ENCODE measurements at regions not wholly inside any gene's neighbourhood (a gene's known extent, or its start where the extent isn't known, plus 50 kb on each side); places are given as distances from the start of the nearest gene placed in this dataset.

GRCh38 chr4:123953566-123953965 lies 557.0 kb downstream of the SPRY1 start:
- no peak for TF ChIP-seq CTCF (IDR thresholded peaks at IDR 0.05; ENCODE audit: insufficient read depth, low read depth, low read length)
- POLR2A ChIA-PET, result no interaction called here
- DNase-seq (ENCODE audit: low read depth), result no peak
- Histone ChIP-seq H3K4me3 (ENCODE audit: low read depth, low read length) (no peak overlapping the region), H3K27me3 (ENCODE audit: control insufficient read depth, insufficient read depth, low read length) (no peaks in the 10 kb centered on the region), H3K36me3 (ENCODE audit: control insufficient read depth, insufficient read depth, low read length) (no peaks in the 10 kb centered on the region)
- CTCF ChIA-PET, result interaction anchor here (0.7 kb wide), 1 partner anchor 69 kb away, joined by 3 read pairs; no protein-coding TSS in a partner anchor

- no peak for TF ChIP-seq CTCF (IDR thresholded peaks at IDR 0.05; ENCODE audit: insufficient read depth, low read depth, low read length)
- H3K4me3 ChIP-seq (ENCODE audit: low read depth, low read length), result no peak overlapping the region
- DNase-seq (ENCODE audit: low read depth), result no peak
- H3K27me3 ChIP-seq (ENCODE audit: control insufficient read depth, insufficient read depth, low read length), result no peaks in the 10 kb centered on the region
- ChIA-PET POLR2A (no interaction called here), CTCF (interaction anchor here (0.7 kb wide), 1 partner anchor 70 kb away, joined by 3 read pairs; no protein-coding TSS in a partner anchor)
- H3K36me3 ChIP-seq (ENCODE audit: control insufficient read depth, insufficient read depth, low read length), result no peaks in the 10 kb centered on the region
Measured at GRCh38 chr4:123954220-123954619, 557.6 kb downstream of the SPRY1 start.

- TF ChIP-seq CTCF (IDR thresholded peaks at IDR 0.05; ENCODE audit: insufficient read depth, low read depth, low read length), result no peak
- Histone ChIP-seq H3K27me3 (ENCODE audit: control insufficient read depth, insufficient read depth, low read length) (no peaks in the 10 kb centered on the region), H3K4me3 (ENCODE audit: low read depth, low read length) (no peak overlapping the region), H3K36me3 (ENCODE audit: control insufficient read depth, insufficient read depth, low read length) (no peaks in the 10 kb centered on the region)
- ChIA-PET CTCF (interaction anchor here (1.8 kb wide), 1 partner anchor 12 kb away, joined by 4 read pairs; no protein-coding TSS in a partner anchor), POLR2A (interaction anchor here (0.6 kb wide), 1 partner anchor 42 kb away, joined by 4 read pairs; no protein-coding TSS in a partner anchor)
- DNase-seq (ENCODE audit: low read depth), result no peak
Measured at GRCh38 chr4:123955167-123955800, 558.7 kb downstream of the SPRY1 start.

GRCh38 chr4:123956204-123956603 lies 559.6 kb downstream of the SPRY1 start:
- no peak for DNase-seq (ENCODE audit: low read depth)
- TF ChIP-seq CTCF (IDR thresholded peaks at IDR 0.05; ENCODE audit: insufficient read depth, low read depth, low read length), result no peak
- Histone ChIP-seq H3K36me3 (ENCODE audit: control insufficient read depth, insufficient read depth, low read length) (no peaks in the 10 kb centered on the region), H3K27me3 (ENCODE audit: control insufficient read depth, insufficient read depth, low read length) (no peaks in the 10 kb centered on the region), H3K4me3 (ENCODE audit: low read depth, low read length) (no peak overlapping the region)
- POLR2A ChIA-PET, result no interaction called here
- CTCF ChIA-PET, result interaction anchor here (1.8 kb wide), 1 partner anchor 11 kb away, joined by 4 read pairs; no protein-coding TSS in a partner anchor

- TF ChIP-seq CTCF (IDR thresholded peaks at IDR 0.05; ENCODE audit: insufficient read depth, low read depth, low read length), result no peak
- Histone ChIP-seq H3K4me3 (ENCODE audit: low read depth, low read length) (no peak overlapping the region), H3K27me3 (ENCODE audit: control insufficient read depth, insufficient read depth, low read length) (no peaks in the 10 kb centered on the region), H3K36me3 (ENCODE audit: control insufficient read depth, insufficient read depth, low read length) (no peaks in the 10 kb centered on the region)
- CTCF ChIA-PET, result interaction anchor here (0.9 to 1.3 kb wide), 3 partner anchors 9 to 12 kb away, joined by 3 to 6 read pairs (median 4); no protein-coding TSS in a partner anchor
- no peak for DNase-seq (ENCODE audit: low read depth)
- POLR2A ChIA-PET, result no interaction called here
Measured at GRCh38 chr4:123966990-123967769, 570.6 kb downstream of the SPRY1 start.
